ENCODE measurements at regions not wholly inside any gene's neighbourhood (a gene's known extent, or its start where the extent isn't known, plus 50 kb on each side); places are given as distances from the start of the nearest gene placed in this dataset.

DNA sequence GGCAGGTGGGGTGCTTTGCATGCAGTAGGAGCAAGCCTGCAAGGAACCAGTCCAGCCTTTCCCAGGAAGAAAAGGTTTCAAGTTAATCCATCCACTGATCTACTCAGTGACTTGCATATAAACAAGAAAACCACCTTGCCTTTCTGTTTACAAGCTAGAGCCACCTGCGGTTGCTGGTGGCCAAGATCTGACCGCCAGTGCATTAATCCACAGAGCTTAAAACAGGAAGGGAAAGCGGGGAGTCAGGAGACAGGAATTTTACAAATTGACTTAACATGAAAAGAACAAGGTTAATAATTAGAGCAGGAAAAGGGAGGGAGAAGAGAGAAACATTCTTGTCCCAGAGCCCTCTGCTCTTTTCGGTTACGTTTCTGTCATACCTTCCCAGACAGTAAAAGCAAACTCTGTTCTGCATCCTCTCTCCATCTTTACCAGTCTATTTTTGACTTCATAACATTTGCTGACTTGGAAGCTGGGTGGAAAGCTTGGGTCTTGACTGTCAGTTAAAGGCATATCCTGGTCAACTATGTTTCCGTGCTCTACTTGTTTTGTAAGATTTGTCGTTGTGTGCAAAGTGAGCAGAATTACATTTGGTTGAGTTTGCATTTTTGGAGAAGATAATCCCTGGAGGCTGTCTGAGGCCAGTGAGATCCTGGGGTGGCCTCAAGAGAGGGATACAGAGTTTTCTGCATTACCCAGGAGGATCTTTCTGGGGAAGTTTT, 760.6 kb downstream of the EFNB2 start (continued):
- no peak for TF ChIP-seq EGR1 (IDR thresholded peaks at IDR 0.05; ENCODE audit: low read depth)
- TF ChIP-seq ZFX (IDR thresholded peaks at IDR 0.05), result no peak
- TF ChIP-seq YY1 (IDR thresholded peaks at IDR 0.05; ENCODE audit: extremely low read depth, insufficient replicate concordance, low read depth, low read length), result no peak
- TF ChIP-seq, protein P1, sequence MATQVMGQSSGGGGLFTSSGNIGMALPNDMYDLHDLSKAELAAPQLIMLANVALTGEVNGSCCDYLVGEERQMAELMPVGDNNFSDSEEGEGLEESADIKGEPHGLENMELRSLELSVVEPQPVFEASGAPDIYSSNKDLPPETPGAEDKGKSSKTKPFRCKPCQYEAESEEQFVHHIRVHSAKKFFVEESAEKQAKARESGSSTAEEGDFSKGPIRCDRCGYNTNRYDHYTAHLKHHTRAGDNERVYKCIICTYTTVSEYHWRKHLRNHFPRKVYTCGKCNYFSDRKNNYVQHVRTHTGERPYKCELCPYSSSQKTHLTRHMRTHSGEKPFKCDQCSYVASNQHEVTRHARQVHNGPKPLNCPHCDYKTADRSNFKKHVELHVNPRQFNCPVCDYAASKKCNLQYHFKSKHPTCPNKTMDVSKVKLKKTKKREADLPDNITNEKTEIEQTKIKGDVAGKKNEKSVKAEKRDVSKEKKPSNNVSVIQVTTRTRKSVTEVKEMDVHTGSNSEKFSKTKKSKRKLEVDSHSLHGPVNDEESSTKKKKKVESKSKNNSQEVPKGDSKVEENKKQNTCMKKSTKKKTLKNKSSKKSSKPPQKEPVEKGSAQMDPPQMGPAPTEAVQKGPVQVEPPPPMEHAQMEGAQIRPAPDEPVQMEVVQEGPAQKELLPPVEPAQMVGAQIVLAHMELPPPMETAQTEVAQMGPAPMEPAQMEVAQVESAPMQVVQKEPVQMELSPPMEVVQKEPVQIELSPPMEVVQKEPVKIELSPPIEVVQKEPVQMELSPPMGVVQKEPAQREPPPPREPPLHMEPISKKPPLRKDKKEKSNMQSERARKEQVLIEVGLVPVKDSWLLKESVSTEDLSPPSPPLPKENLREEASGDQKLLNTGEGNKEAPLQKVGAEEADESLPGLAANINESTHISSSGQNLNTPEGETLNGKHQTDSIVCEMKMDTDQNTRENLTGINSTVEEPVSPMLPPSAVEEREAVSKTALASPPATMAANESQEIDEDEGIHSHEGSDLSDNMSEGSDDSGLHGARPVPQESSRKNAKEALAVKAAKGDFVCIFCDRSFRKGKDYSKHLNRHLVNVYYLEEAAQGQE (IDR thresholded peaks at IDR 0.05; ENCODE audit: low read depth), result no peak
- no peak for TF ChIP-seq POLR2AphosphoS5 (IDR thresholded peaks at IDR 0.05; ENCODE audit: low read depth, low read length)
- peak; percentile 56; the same call in 1 of the 2 replicates for TF ChIP-seq CEBPB (IDR thresholded peaks at IDR 0.05; ENCODE audit: low read depth)
- no peak for TF ChIP-seq TCF7L2 (IDR thresholded peaks at IDR 0.05; ENCODE audit: borderline replicate concordance, extremely low read depth, insufficient read depth, insufficient read length)
- TF ChIP-seq FOSL1 (IDR thresholded peaks at IDR 0.05; ENCODE audit: low read depth), result peak; percentile 59
- TF ChIP-seq POLR2A (IDR thresholded peaks at IDR 0.05; ENCODE audit: borderline replicate concordance, extremely low read depth, insufficient read depth, insufficient read length), result no peak
- TF ChIP-seq EZH2phosphoT487 (IDR thresholded peaks at IDR 0.05; ENCODE audit: borderline replicate concordance), result no peak
- TF ChIP-seq, protein P2, sequence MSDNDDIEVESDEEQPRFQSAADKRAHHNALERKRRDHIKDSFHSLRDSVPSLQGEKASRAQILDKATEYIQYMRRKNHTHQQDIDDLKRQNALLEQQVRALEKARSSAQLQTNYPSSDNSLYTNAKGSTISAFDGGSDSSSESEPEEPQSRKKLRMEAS (IDR thresholded peaks at IDR 0.05), result no peak
- no peak for TF ChIP-seq ELF1 (IDR thresholded peaks at IDR 0.05; ENCODE audit: borderline replicate concordance, low read depth)
- TF ChIP-seq RAD21 (IDR thresholded peaks at IDR 0.05; ENCODE audit: low read depth), result no peak

Data from HCT116 (cell line).